CD4-positive, alpha-beta T cell treated with Interleukin-15 for 4 hours (primary cell): ENCODE measurements at regions not wholly inside any gene's neighbourhood (a gene's known extent, or its start where the extent isn't known, plus 50 kb on each side); places are given as distances from the start of the nearest gene placed in this dataset.
"Not testable (repeated sequence)": the region's sequence is repeated elsewhere in the genome, so short reads cannot be mapped to it uniquely, and the experiment has no call there.

Experiments
- DNase-seq: peaks from one replicate; pipeline ENCODE4 v3.0.0-alpha.2; 2020; ENCODE audit warnings: low spot score

- no peak for DNase-seq
Measured at GRCh38 chr12:46884362-46884761, 58.6 kb upstream of the SLC38A4 start.

- DNase-seq: no peak
Measured at GRCh38 chr12:46886541-46887041, 60.8 kb upstream of the SLC38A4 start.

GRCh38 chr12:46887870-46888269, 62.1 kb upstream of the SLC38A4 start:
- DNase-seq: no peak

GRCh38 chr12:46888568-46888967, 62.8 kb upstream of the SLC38A4 start:
- DNase-seq: no peak

GRCh38 chr12:46891306-46891705, 65.5 kb upstream of the SLC38A4 start:
- no peak for DNase-seq

GRCh38 chr12:46892034-46892705, 66.4 kb upstream of the SLC38A4 start:
- no peak for DNase-seq

GRCh38 chr12:46892887-46893286, 67.1 kb upstream of the SLC38A4 start:
- DNase-seq: no peak

GRCh38 chr12:46893434-46893833, 67.6 kb upstream of the SLC38A4 start:
- no peak for DNase-seq

- no peak for DNase-seq
Measured at GRCh38 chr12:46895726-46896125, 69.9 kb upstream of the SLC38A4 start.

- no peak for DNase-seq
Measured at GRCh38 chr12:46896680-46897079, 70.9 kb upstream of the SLC38A4 start.

- DNase-seq: no peak
Measured at GRCh38 chr12:46898152-46898931, 72.5 kb upstream of the SLC38A4 start.

- DNase-seq: no peak
Measured at GRCh38 chr12:46898989-46899388, 73.2 kb upstream of the SLC38A4 start.

GRCh38 chr12:46900734-46901463, 75.1 kb upstream of the SLC38A4 start:
- DNase-seq: no peak

GRCh38 chr12:46901464-46902205, 75.8 kb upstream of the SLC38A4 start:
- no peak for DNase-seq

GRCh38 chr12:46903058-46903457, 77.3 kb upstream of the SLC38A4 start:
- DNase-seq: no peak

- no peak for DNase-seq
Measured at GRCh38 chr12:46904406-46905238, 78.8 kb upstream of the SLC38A4 start.

GRCh38 chr12:46905239-46905627, 79.4 kb upstream of the SLC38A4 start:
- not testable (repeated sequence) for DNase-seq

- no peak for DNase-seq
Measured at GRCh38 chr12:46907791-46908190, 82.0 kb upstream of the SLC38A4 start.

- DNase-seq: no peak
Measured at GRCh38 chr12:46908236-46908935, 82.6 kb upstream of the SLC38A4 start.

GRCh38 chr12:46908936-46909635, 83.3 kb upstream of the SLC38A4 start:
- DNase-seq: no peak
